HL-60 (cell line): ENCODE measurements at regions not wholly inside any gene's neighbourhood (a gene's known extent, or its start where the extent isn't known, plus 50 kb on each side); places are given as distances from the start of the nearest gene placed in this dataset.

Experiments used
- DNase-seq, 2 experiments: peaks; one replicate each; pipeline ENCODE4 v3.0.0-alpha.2; 2010 to 2020; ENCODE audit warnings: low read depth in 1 of 2, low spot score in 1 of 2
- H3K27ac ChIP-seq: fragments of 250-450 bp; sonication (Bioruptor Pico); replicated peaks from 2 replicates; pipeline ENCODE4 v1.5.1; 2020; ENCODE audit warnings: mild to moderate bottlenecking, moderate library complexity
- H3K27me3 ChIP-seq: fragments of 250-450 bp; sonication (Bioruptor Pico); 2 replicates; pipeline ENCODE4 v1.5.1; 2021; ENCODE audit warnings: mild to moderate bottlenecking, moderate library complexity; ENCODE audit not compliant: insufficient read depth, poor library complexity, severe bottlenecking
- H3K4me3 ChIP-seq: replicated peaks from 2 replicates; pipeline ENCODE4 v1.5.1; 2011; ENCODE audit warnings: mild to moderate bottlenecking, control low read depth, low read length; ENCODE audit not compliant: insufficient read depth
- CTCF ChIP-seq: IDR thresholded peaks from one replicate; pipeline ENCODE4 v1.5.1; 2011; ENCODE audit warnings: low read length, control low read depth, inconsistent platforms; ENCODE audit not compliant: insufficient read depth
- GABPA ChIP-seq: IDR thresholded peaks from 2 replicates; pipeline ENCODE4 v1.6.1; 2012; ENCODE audit warnings: low read depth
- POLR2AphosphoS5 ChIP-seq: IDR thresholded peaks from 2 replicates; pipeline ENCODE4 v1.6.1; 2012; ENCODE audit warnings: low read depth
- SPI1 ChIP-seq: IDR thresholded peaks from 2 replicates; pipeline ENCODE4 v1.6.1; 2012; ENCODE audit warnings: low read depth, mild to moderate bottlenecking, borderline replicate concordance
- TF ChIP-seq, protein P1 (sequence below): IDR thresholded peaks from 2 replicates; pipeline ENCODE4 v1.6.1; 2012; ENCODE audit warnings: low read depth; ENCODE audit not compliant: insufficient replicate concordance

- Histone ChIP-seq H3K4me3 (no peak overlapping the region), H3K27me3 (no peaks in the 10 kb centered on the region), H3K27ac (no peak overlapping the region)
- TF ChIP-seq GABPA (no peak), POLR2AphosphoS5 (no peak)
- DNase-seq, result no peak
These were observed 237.1 kb downstream of the MAF start for GRCh38 chr16:79363484-79363883.

GRCh38 chr16:79363035-79363434 is 237.5 kb downstream of the MAF start:
- no peak for DNase-seq
- Histone ChIP-seq H3K27ac (no peak overlapping the region), H3K27me3 (no peaks in the 10 kb centered on the region), H3K4me3 (no peak overlapping the region)
- TF ChIP-seq SPI1, result no peak
- TF ChIP-seq POLR2AphosphoS5, result no peak
- TF ChIP-seq, protein P1, sequence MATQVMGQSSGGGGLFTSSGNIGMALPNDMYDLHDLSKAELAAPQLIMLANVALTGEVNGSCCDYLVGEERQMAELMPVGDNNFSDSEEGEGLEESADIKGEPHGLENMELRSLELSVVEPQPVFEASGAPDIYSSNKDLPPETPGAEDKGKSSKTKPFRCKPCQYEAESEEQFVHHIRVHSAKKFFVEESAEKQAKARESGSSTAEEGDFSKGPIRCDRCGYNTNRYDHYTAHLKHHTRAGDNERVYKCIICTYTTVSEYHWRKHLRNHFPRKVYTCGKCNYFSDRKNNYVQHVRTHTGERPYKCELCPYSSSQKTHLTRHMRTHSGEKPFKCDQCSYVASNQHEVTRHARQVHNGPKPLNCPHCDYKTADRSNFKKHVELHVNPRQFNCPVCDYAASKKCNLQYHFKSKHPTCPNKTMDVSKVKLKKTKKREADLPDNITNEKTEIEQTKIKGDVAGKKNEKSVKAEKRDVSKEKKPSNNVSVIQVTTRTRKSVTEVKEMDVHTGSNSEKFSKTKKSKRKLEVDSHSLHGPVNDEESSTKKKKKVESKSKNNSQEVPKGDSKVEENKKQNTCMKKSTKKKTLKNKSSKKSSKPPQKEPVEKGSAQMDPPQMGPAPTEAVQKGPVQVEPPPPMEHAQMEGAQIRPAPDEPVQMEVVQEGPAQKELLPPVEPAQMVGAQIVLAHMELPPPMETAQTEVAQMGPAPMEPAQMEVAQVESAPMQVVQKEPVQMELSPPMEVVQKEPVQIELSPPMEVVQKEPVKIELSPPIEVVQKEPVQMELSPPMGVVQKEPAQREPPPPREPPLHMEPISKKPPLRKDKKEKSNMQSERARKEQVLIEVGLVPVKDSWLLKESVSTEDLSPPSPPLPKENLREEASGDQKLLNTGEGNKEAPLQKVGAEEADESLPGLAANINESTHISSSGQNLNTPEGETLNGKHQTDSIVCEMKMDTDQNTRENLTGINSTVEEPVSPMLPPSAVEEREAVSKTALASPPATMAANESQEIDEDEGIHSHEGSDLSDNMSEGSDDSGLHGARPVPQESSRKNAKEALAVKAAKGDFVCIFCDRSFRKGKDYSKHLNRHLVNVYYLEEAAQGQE, result no peak
- TF ChIP-seq GABPA, result no peak
- TF ChIP-seq CTCF, result no peak

DNA sequence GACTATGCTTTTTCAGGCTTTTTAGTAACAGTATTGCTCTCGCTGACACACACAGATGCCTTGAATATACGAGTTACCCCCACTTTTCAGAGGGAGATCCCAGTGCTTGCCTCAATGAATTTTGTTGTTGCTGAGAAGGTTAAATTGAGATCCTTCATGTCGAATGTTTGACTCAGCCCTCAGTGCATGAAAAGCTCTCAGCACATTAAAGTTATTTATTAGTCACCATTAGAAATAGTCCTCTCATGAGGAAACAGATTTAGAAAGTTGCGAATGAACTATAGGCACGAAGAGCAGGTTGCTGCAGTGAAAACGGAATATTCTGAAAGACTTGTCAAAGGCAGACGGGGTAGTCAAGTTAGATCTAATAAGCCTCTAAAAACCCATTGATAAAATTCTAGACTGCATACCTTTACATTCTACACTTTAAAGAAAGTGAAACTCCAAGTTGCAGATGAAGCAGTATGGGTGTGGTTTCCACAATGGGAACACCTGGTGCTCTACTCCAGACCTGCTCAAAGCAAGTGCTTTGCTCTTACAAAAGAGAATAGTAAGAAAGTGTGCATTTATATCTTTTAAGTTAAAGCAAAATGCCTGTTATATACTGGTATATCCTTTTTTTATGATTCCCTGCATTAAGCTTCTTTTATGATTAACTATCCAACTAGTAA is 238.1 kb downstream of the MAF start:
- no peaks in the 10 kb centered on the region for H3K27me3 ChIP-seq
- no peak for DNase-seq
- H3K27ac ChIP-seq, result no peak overlapping the region
- no peak overlapping the region for H3K4me3 ChIP-seq
- TF ChIP-seq POLR2AphosphoS5 (no peak), GABPA (no peak), SPI1 (no peak), CTCF (no peak)
- TF ChIP-seq, protein P1, result no peak

DNA sequence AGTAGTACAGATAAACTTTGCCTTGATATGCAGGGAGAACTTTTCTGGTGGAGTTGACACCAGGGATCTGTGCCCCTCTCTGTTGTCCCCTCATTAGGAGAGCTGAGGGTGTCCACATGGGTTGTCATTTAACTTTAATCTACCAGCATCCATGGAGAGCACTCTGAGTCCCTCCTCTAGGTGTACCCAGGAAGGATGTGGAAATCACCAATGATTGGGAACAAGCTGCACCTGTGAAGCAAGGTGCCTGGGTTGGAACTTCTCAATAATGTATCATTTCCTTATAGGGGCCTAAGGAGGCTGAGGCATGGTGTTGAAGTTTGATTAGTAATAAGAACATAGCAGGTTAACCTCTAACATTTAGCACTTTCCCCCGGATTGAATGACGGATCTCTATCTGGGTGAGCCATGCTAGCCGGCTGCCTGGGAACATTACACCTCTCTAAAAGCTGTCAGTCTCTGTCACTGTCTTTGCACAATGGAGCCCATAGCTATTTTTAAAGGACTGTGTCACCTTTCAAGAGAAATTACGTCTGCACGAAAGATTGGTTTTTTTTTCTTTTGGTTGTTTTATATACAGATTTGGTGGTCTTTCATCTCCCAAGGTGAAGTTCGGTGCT is 239.3 kb downstream of the MAF start:
- no peak for DNase-seq
- no peaks in the 10 kb centered on the region for H3K27me3 ChIP-seq
- no peak overlapping the region for H3K27ac ChIP-seq
- H3K4me3 ChIP-seq, result no peak overlapping the region
- TF ChIP-seq POLR2AphosphoS5 (no peak), GABPA (no peak), SPI1 (no peak), CTCF (no peak)
- TF ChIP-seq, protein P1, result no peak
